T-helper 2 cell treated with Interferon-gamma antibody and Interleukin-4, amounts not matched to agents 5 μg/mL and 100 μg/mL, for 36 hours (primary cell): ENCODE measurements at regions not wholly inside any gene's neighbourhood (a gene's known extent, or its start where the extent isn't known, plus 50 kb on each side); places are given as distances from the start of the nearest gene placed in this dataset.
"Not testable (repeated sequence)": the region's sequence is repeated elsewhere in the genome, so short reads cannot be mapped to it uniquely, and the experiment has no call there.

Source experiments
- DNase-seq: peaks from one replicate; pipeline ENCODE4 v3.0.0; 2021; ENCODE audit warnings: low spot score
- H3K27ac Mint-ChIP-seq: one replicate; pipeline ENCODE4 v1.8.0; 2021; ENCODE audit warnings: mild to moderate bottlenecking, mixed read lengths
- H3K27me3 Mint-ChIP-seq: one replicate; pipeline ENCODE4 v1.8.0; 2021; ENCODE audit warnings: low read depth, mixed read lengths
- H3K36me3 Mint-ChIP-seq: one replicate; pipeline ENCODE4 v1.8.0; 2021; ENCODE audit warnings: low read depth, mixed read lengths
- H3K4me1 Mint-ChIP-seq: one replicate; pipeline ENCODE4 v1.8.0; 2021; ENCODE audit warnings: low read depth, mixed read lengths
- H3K4me3 Mint-ChIP-seq: one replicate; pipeline ENCODE4 v1.8.0; 2022; ENCODE audit warnings: mild to moderate bottlenecking, moderate library complexity, mixed read lengths
- H3K9me3 Mint-ChIP-seq: one replicate; pipeline ENCODE4 v1.8.0; 2021; ENCODE audit warnings: mixed read lengths

DNA sequence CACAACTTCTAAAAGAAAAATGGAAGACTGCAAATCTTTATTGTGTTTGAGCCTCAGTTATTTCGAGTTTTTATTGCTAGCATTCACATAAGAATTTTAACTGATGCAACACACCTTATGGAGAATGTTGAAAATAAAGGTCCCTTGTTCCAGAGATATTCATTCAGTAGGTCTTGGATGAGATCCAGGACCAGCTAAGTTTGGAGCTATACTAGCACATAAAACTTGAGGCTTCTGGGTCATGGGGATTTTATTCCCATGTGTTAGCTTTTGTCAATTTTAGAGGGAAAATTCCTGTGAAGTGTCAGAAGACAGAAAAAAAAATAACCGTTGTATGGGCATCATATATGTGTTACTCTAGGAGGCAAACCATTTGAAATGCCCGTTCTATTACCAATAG, 693.2 kb upstream of the MIS18BP1 start:
- no peak overlapping the region for H3K4me3 Mint-ChIP-seq
- H3K36me3 Mint-ChIP-seq = no peaks in the 10 kb centered on the region
- H3K9me3 Mint-ChIP-seq = peaks cover 35% of the 10 kb centered on the region
- no peaks in the 10 kb centered on the region for H3K27me3 Mint-ChIP-seq
- no peak for DNase-seq
- H3K27ac Mint-ChIP-seq = no peak overlapping the region
- H3K4me1 Mint-ChIP-seq = no peaks in the 10 kb centered on the region

- H3K27ac Mint-ChIP-seq = no peak overlapping the region
- DNase-seq = no peak
- H3K4me3 Mint-ChIP-seq = no peak overlapping the region
- H3K27me3 Mint-ChIP-seq = no peaks in the 10 kb centered on the region
- peaks cover 46% of the 10 kb centered on the region for H3K9me3 Mint-ChIP-seq
- no peaks in the 10 kb centered on the region for H3K36me3 Mint-ChIP-seq
- H3K4me1 Mint-ChIP-seq = no peaks in the 10 kb centered on the region
Measured at GRCh38 chr14:45940318-45940717, 687.3 kb upstream of the MIS18BP1 start.

DNA sequence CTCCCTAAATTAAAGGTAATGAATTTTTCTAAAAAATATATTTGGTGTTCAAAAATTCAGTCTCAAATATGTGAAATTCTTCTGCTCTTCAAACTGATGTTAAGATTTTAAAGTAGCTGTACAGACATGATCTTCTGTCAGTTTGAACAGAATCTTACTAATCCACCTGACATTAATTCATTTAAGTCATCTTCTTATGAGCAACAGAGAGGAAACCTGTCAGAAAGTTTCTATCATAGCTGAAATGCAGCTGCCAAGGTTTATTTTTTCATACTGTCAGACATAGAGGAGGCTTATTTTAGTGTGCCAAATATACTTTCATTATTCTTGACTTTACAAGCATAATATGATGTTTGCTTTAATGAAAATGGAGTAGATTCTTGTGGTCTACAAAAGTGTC, 686.6 kb upstream of the MIS18BP1 start:
- no peaks in the 10 kb centered on the region for H3K4me1 Mint-ChIP-seq
- no peaks in the 10 kb centered on the region for H3K27me3 Mint-ChIP-seq
- peaks cover 45% of the 10 kb centered on the region for H3K9me3 Mint-ChIP-seq
- no peak overlapping the region for H3K4me3 Mint-ChIP-seq
- H3K36me3 Mint-ChIP-seq = no peaks in the 10 kb centered on the region
- no peak overlapping the region for H3K27ac Mint-ChIP-seq
- DNase-seq = no peak

- H3K9me3 Mint-ChIP-seq = peaks cover 38% of the 10 kb centered on the region
- H3K4me1 Mint-ChIP-seq, H3K4me3 Mint-ChIP-seq, H3K27me3 Mint-ChIP-seq, DNase-seq, H3K27ac Mint-ChIP-seq, H3K36me3 Mint-ChIP-seq: not testable (repeated sequence)
Measured at GRCh38 chr14:45919995-45920394, 667.0 kb upstream of the MIS18BP1 start.

- Mint-ChIP-seq H3K4me3 (no peak overlapping the region), H3K36me3 (no peaks in the 10 kb centered on the region), H3K4me1 (no peaks in the 10 kb centered on the region), H3K27ac (no peak overlapping the region), H3K9me3 (peaks cover 47% of the 10 kb centered on the region), H3K27me3 (no peaks in the 10 kb centered on the region)
- DNase-seq = no peak
Measured at GRCh38 chr14:45916340-45916953, 663.4 kb upstream of the MIS18BP1 start.

GRCh38 chr14:45907782-45908181, 654.8 kb upstream of the MIS18BP1 start:
- Mint-ChIP-seq H3K27ac (no peak overlapping the region), H3K4me1 (no peaks in the 10 kb centered on the region), H3K4me3 (no peak overlapping the region), H3K9me3 (peaks cover 12% of the 10 kb centered on the region), H3K36me3 (no peaks in the 10 kb centered on the region), H3K27me3 (no peaks in the 10 kb centered on the region)
- no peak for DNase-seq

GRCh38 chr14:45906257-45906656, 653.3 kb upstream of the MIS18BP1 start:
- Mint-ChIP-seq H3K36me3 (no peaks in the 10 kb centered on the region), H3K27me3 (no peaks in the 10 kb centered on the region), H3K27ac (no peak overlapping the region), H3K4me3 (no peak overlapping the region), H3K9me3 (peaks cover 10% of the 10 kb centered on the region), H3K4me1 (no peaks in the 10 kb centered on the region)
- no peak for DNase-seq

DNA sequence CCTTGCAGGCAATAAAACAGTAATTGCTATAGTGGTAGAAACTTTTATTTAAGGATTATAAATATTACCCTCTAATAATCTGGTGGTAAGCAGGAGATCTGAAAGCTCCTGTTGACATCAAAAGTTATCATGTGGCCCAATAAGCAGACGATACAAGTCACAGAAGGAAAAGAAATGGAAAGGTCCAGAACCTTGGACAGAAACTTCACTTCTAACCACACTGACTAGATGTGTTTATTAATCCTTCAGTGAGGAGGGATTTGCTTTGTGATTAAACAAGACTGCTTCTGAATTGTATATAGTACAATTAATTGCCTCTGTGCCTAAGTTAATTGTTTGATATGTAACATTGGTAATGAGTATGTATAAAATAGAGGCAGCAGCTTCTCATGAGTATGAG, 652.7 kb upstream of the MIS18BP1 start:
- H3K36me3 Mint-ChIP-seq = no peaks in the 10 kb centered on the region
- no peaks in the 10 kb centered on the region for H3K27me3 Mint-ChIP-seq
- H3K27ac Mint-ChIP-seq = no peak overlapping the region
- no peaks in the 10 kb centered on the region for H3K4me1 Mint-ChIP-seq
- H3K9me3 Mint-ChIP-seq = peaks cover 8% of the 10 kb centered on the region
- H3K4me3 Mint-ChIP-seq = no peak overlapping the region
- DNase-seq = no peak

- peaks cover 12% of the 10 kb centered on the region for H3K9me3 Mint-ChIP-seq
Measured at GRCh38 chr14:45904314-45904713, 651.3 kb upstream of the MIS18BP1 start.

GRCh38 chr14:45902241-45902640, 649.2 kb upstream of the MIS18BP1 start:
- Mint-ChIP-seq H3K27me3 (no peaks in the 10 kb centered on the region), H3K9me3 (peaks cover 20% of the 10 kb centered on the region), H3K4me3 (no peak overlapping the region), H3K36me3 (no peaks in the 10 kb centered on the region), H3K27ac (no peak overlapping the region), H3K4me1 (no peaks in the 10 kb centered on the region)
- no peak for DNase-seq

More at GRCh38 chr14:45904314-45904713, 651.3 kb upstream of the MIS18BP1 start:
- H3K4me1 Mint-ChIP-seq = no peaks in the 10 kb centered on the region
- H3K27me3 Mint-ChIP-seq = no peaks in the 10 kb centered on the region
- DNase-seq = no peak
- no peaks in the 10 kb centered on the region for H3K36me3 Mint-ChIP-seq
- no peak overlapping the region for H3K27ac Mint-ChIP-seq
- no peak overlapping the region for H3K4me3 Mint-ChIP-seq

- Mint-ChIP-seq H3K4me3 (no peak overlapping the region), H3K27me3 (no peaks in the 10 kb centered on the region), H3K9me3 (peaks cover 35% of the 10 kb centered on the region), H3K36me3 (no peaks in the 10 kb centered on the region), H3K27ac (no peak overlapping the region), H3K4me1 (no peaks in the 10 kb centered on the region)
- no peak for DNase-seq
Measured at GRCh38 chr14:45897439-45897838, 644.4 kb upstream of the MIS18BP1 start.

DNA sequence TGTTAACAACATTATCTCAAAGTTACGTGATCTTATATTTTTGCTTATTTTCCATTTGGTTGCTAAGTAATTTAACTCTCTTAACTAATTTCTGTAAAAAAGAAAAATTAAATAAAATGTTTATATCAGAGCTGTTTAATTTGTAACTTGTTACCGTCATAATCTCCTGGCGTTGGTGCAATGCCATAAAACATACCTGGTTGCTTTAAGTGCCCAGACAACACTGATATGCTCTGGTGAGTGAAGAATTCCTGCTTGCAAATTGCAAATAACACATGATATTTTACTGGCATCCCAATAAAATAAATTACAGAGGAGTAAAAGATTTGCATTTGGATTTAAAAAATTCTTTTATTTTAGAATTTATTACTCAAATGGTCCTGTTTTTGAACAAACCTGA, 640.1 kb upstream of the MIS18BP1 start:
- no peak overlapping the region for H3K4me3 Mint-ChIP-seq
- peaks cover 48% of the 10 kb centered on the region for H3K9me3 Mint-ChIP-seq
- no peaks in the 10 kb centered on the region for H3K27me3 Mint-ChIP-seq
- H3K27ac Mint-ChIP-seq = no peak overlapping the region
- no peak for DNase-seq
- no peaks in the 10 kb centered on the region for H3K4me1 Mint-ChIP-seq
- no peaks in the 10 kb centered on the region for H3K36me3 Mint-ChIP-seq

- Mint-ChIP-seq H3K4me1 (no peaks in the 10 kb centered on the region), H3K9me3 (peaks cover 40% of the 10 kb centered on the region), H3K27ac (no peak overlapping the region), H3K27me3 (no peaks in the 10 kb centered on the region), H3K36me3 (no peaks in the 10 kb centered on the region), H3K4me3 (no peak overlapping the region)
- no peak for DNase-seq
Measured at GRCh38 chr14:45891417-45892080, 638.5 kb upstream of the MIS18BP1 start.

- H3K27me3 Mint-ChIP-seq, H3K4me1 Mint-ChIP-seq, DNase-seq, H3K4me3 Mint-ChIP-seq, H3K36me3 Mint-ChIP-seq, H3K27ac Mint-ChIP-seq: not testable (repeated sequence)
- peaks cover 31% of the 10 kb centered on the region for H3K9me3 Mint-ChIP-seq
Measured at GRCh38 chr14:45888766-45889285, 635.8 kb upstream of the MIS18BP1 start.

DNA sequence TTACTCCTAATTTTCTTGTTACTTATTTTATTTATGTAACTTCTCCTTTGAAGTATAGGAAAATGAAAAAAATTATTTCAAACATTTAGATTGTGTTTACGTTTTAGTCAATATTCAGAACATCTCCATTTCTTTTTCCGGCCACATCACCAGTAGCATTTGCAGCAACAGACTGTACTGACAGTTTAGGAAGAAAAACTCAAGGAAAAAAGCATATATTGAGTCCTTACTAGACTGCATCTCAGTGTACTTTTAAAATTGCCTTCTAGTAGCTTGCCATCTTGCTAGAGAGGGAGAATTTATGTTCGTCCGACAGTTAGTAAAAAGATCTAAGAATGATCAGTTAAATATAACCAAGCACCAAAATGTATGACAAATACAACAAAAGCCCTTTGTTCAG, 625.0 kb upstream of the MIS18BP1 start:
- Mint-ChIP-seq H3K4me3 (no peak overlapping the region), H3K27me3 (no peaks in the 10 kb centered on the region), H3K4me1 (no peaks in the 10 kb centered on the region), H3K36me3 (no peaks in the 10 kb centered on the region), H3K9me3 (peaks cover 24% of the 10 kb centered on the region), H3K27ac (no peak overlapping the region)
- DNase-seq = no peak
